GM23248 (cell line): ENCODE measurements at regions not wholly inside any gene's neighbourhood (a gene's known extent, or its start where the extent isn't known, plus 50 kb on each side); places are given as distances from the start of the nearest gene placed in this dataset.

Source experiments
- DNase-seq: peaks from one replicate; pipeline ENCODE4 v3.0.0-alpha.2; 2015
- H2AFZ ChIP-seq: fragments of 200-600 bp; sonication (generic); 2 replicates; pipeline ENCODE4 v1.6.1; 2016; ENCODE audit warnings: antibody characterized with exemption
- H3F3A ChIP-seq: fragments of 200-600 bp; sonication (generic); 2 replicates; pipeline ENCODE4 v1.6.1; 2016; ENCODE audit warnings: mild to moderate bottlenecking, antibody characterized with exemption, mixed run types; ENCODE audit not compliant: insufficient read depth
- H3K27ac ChIP-seq: fragments of 200-600 bp; sonication (generic); 2 replicates; pipeline ENCODE4 v1.5.1; 2016; ENCODE audit warnings: mild to moderate bottlenecking
- H3K27me3 ChIP-seq: fragments of 200-600 bp; sonication (generic); replicated peaks from 2 replicates; pipeline ENCODE4 v1.6.1; 2016; ENCODE audit warnings: mild to moderate bottlenecking; ENCODE audit not compliant: insufficient read depth
- H3K36me3 ChIP-seq: fragments of 200-600 bp; sonication (generic); 2 replicates; pipeline ENCODE4 v1.6.1; 2016; ENCODE audit warnings: low read depth, mild to moderate bottlenecking
- H3K4me1 ChIP-seq: fragments of 200-600 bp; sonication (generic); 2 replicates; pipeline ENCODE4 v1.6.1; 2016; ENCODE audit warnings: mild to moderate bottlenecking; ENCODE audit not compliant: insufficient read depth
- H3K4me2 ChIP-seq: fragments of 200-600 bp; sonication (generic); one replicate; pipeline ENCODE4 v1.6.1; 2016; ENCODE audit warnings: mild to moderate bottlenecking; ENCODE audit not compliant: unreplicated experiment
- H3K4me3 ChIP-seq: fragments of 200-600 bp; sonication (generic); 2 replicates; pipeline ENCODE4 v1.5.1; 2016; ENCODE audit warnings: mild to moderate bottlenecking
- H3K79me2 ChIP-seq: fragments of 200-600 bp; sonication (generic); 2 replicates; pipeline ENCODE4 v1.6.1; 2016; ENCODE audit warnings: mild to moderate bottlenecking; ENCODE audit not compliant: insufficient read depth
- H3K9ac ChIP-seq: fragments of 200-600 bp; sonication (generic); 2 replicates; pipeline ENCODE4 v1.6.1; 2016; ENCODE audit warnings: mild to moderate bottlenecking
- H3K9me2 ChIP-seq: fragments of 200-600 bp; sonication (generic); 2 replicates; pipeline ENCODE4 v1.6.1; 2016; ENCODE audit warnings: mixed run types, mild to moderate bottlenecking, moderate library complexity; ENCODE audit not compliant: insufficient read depth
- H3K9me3 ChIP-seq: fragments of 200-600 bp; sonication (generic); one replicate; pipeline ENCODE4 v1.6.1; 2017; ENCODE audit warnings: low read depth
- H4K20me1 ChIP-seq: fragments of 200-600 bp; sonication (generic); 2 replicates; pipeline ENCODE4 v1.6.0; 2016; ENCODE audit not compliant: insufficient read depth
- EZH2 ChIP-seq: fragments of 200-600 bp; sonication (generic); IDR thresholded peaks from 2 replicates; pipeline ENCODE4 v1.6.1; 2018; ENCODE audit warnings: antibody characterized with exemption, mild to moderate bottlenecking; ENCODE audit not compliant: insufficient read depth, poor library complexity, severe bottlenecking
- EZH2phosphoT487 ChIP-seq: fragments of 200-600 bp; sonication (generic); IDR thresholded peaks from 2 replicates; pipeline ENCODE4 v1.6.1; 2018; ENCODE audit warnings: antibody characterized with exemption, moderate library complexity, mild to moderate bottlenecking, low read depth; ENCODE audit not compliant: insufficient read depth
- WGBS, 2 experiments: methylation state at CpG; one replicate each; pipeline ENCODE4 v1.1.6; 2015 to 2017; ENCODE audit warnings: low lambda C conversion rate in 2 of 2, low coverage in 1 of 2; ENCODE audit errors: missing lambda C conversion rate in 2 of 2; 5-methylcytosine and 5-hydroxymethylcytosine counted together
- in situ Hi-C: fragments of 300-500 bp; cut with MboI; formaldehyde crosslinking; loops from 2 replicates; pipeline ENCODE4 v1.15.0; 2020

DNA sequence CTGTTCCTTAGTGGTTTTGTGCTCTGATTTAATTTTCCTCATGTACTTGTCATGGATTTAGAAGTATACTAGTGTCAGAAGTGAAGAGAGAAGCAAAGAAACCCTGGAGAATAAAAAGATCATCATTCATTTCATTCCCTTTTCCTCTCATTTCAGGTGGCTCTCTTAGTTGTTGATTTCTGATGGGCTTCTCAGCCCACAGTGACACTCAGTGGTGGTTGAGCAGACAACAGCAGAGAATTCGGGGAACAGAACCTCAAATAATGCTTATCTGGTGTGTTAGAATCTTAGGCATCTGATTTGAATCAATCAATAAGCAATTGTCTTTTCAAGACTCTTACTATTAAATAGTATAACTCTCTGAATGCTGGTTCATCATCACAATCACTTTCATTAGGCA is 1289.4 kb downstream of the FAM181B start:
- in situ Hi-C loops: no loop called here
- H3K27me3 ChIP-seq: no peaks in the 10 kb centered on the region
- no peaks in the 10 kb centered on the region for H4K20me1 ChIP-seq

DNA sequence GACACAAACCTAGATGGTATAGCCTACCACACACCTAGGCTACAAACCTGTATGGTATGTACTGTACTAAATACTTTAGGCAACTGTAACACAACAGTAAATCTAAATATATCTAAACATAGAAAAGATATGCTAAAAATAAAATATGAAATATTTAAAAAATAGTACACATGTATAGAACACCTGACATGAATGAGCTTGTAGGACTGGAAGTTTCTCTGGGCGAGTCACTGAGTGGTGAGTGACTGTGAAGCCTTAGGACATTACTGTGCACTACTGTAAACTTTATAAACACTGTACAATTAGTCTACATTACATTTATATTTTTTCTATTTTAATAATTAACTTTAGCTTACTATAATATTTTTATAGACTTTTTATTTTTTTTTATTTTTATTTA is 1301.3 kb downstream of the FAM181B start:
- in situ Hi-C loops: no loop called here
- no peak overlapping the region for H3K9ac ChIP-seq
- H3K9me3 ChIP-seq: no peaks in the 10 kb centered on the region

More for the DNA sequence above, 1289.4 kb downstream of the FAM181B start:
- Histone ChIP-seq H3K27ac (no peak overlapping the region), H3K4me3 (no peak overlapping the region), H3K4me1 (no peaks in the 10 kb centered on the region), H3K4me2 (no peak overlapping the region), H3K79me2 (no peaks in the 10 kb centered on the region), H3F3A (no peaks in the 10 kb centered on the region), H2AFZ (no peak overlapping the region), H3K9me3 (peaks cover 3% of the 10 kb centered on the region), H3K9me2 (no peaks in the 10 kb centered on the region), H3K36me3 (no peaks in the 10 kb centered on the region), H3K9ac (no peak overlapping the region)
- WGBS, 2 experiments: 0% methylated on average over 1 of the region's 1 CpG
- DNase-seq: no peak
- TF ChIP-seq EZH2phosphoT487 (no peak), EZH2 (no peak)

DNA sequence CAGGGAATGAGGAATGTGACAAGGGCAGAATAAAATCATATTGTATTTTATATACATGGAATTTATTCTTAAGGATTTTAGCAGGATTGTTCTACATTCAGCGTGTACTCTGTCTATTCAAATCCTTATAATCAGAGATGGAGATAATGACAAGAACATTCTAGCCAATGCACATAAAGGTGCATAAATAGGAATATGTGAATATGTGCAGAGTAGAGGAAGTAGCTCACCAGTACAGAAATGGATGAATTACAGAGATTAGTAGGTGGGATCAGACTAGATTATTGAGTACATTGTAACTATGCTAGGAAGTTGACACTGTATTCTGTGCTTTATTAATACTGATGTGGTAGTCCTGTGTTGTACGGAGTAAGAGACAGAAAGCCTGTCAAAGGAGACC is 1308.8 kb downstream of the FAM181B start:
- Histone ChIP-seq H4K20me1 (no peaks in the 10 kb centered on the region), H3K27me3 (no peaks in the 10 kb centered on the region), H3K36me3 (no peaks in the 10 kb centered on the region), H3K9ac (no peak overlapping the region), H3K4me3 (no peak overlapping the region), H3K9me3 (no peaks in the 10 kb centered on the region), H3K4me1 (no peaks in the 10 kb centered on the region), H2AFZ (no peak overlapping the region), H3K27ac (no peak overlapping the region), H3F3A (no peaks in the 10 kb centered on the region), H3K9me2 (no peaks in the 10 kb centered on the region), H3K79me2 (no peaks in the 10 kb centered on the region), H3K4me2 (no peak overlapping the region)
- TF ChIP-seq EZH2phosphoT487 (no peak), EZH2 (no peak)
- no peak for DNase-seq
- 23 to 43% methylated on average over 2 of the region's 2 CpGs for WGBS, 2 experiments
- in situ Hi-C loops: no loop called here

More for the DNA sequence above, 1301.3 kb downstream of the FAM181B start:
- DNase-seq: no peak
- TF ChIP-seq EZH2 (no peak), EZH2phosphoT487 (no peak)
- Histone ChIP-seq H3K79me2 (no peaks in the 10 kb centered on the region), H3K27ac (no peak overlapping the region), H3K9me2 (no peaks in the 10 kb centered on the region), H3K4me1 (no peaks in the 10 kb centered on the region), H3K4me3 (no peak overlapping the region), H3F3A (no peaks in the 10 kb centered on the region), H3K27me3 (no peaks in the 10 kb centered on the region), H4K20me1 (no peaks in the 10 kb centered on the region), H3K36me3 (no peaks in the 10 kb centered on the region), H3K4me2 (no peak overlapping the region), H2AFZ (no peak overlapping the region)
- WGBS, 2 experiments: 35 to 38% methylated on average over 1 of the region's 1 CpG

DNA sequence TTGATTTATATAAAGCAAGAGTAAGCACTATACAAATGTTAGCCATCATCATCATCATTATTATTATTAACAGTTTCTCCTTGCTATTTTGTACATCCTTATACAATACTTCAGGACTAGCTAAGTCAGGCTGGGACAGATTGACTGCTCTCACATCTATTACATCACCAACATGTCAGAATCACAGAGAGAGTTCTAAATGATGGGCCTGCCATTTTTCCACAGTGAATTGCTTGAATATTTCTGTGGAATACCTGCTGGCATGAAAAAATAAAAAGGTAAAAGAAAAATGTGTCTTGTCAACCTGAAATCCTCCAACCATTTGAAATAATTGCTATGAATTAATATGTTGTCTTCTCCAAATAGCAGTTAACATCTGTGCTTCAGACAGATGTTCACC is 1311.3 kb downstream of the FAM181B start:
- Histone ChIP-seq H3K9me3 (no peaks in the 10 kb centered on the region), H3K27ac (no peak overlapping the region), H3K4me3 (no peak overlapping the region), H3K4me2 (no peak overlapping the region), H3K9me2 (no peaks in the 10 kb centered on the region), H3K27me3 (no peaks in the 10 kb centered on the region), H4K20me1 (no peaks in the 10 kb centered on the region), H3F3A (no peaks in the 10 kb centered on the region), H3K9ac (no peak overlapping the region), H3K4me1 (no peaks in the 10 kb centered on the region), H3K36me3 (no peaks in the 10 kb centered on the region), H2AFZ (no peak overlapping the region), H3K79me2 (no peaks in the 10 kb centered on the region)
- in situ Hi-C loops: no loop called here
- TF ChIP-seq EZH2phosphoT487 (no peak), EZH2 (no peak)
- no peak for DNase-seq

DNA sequence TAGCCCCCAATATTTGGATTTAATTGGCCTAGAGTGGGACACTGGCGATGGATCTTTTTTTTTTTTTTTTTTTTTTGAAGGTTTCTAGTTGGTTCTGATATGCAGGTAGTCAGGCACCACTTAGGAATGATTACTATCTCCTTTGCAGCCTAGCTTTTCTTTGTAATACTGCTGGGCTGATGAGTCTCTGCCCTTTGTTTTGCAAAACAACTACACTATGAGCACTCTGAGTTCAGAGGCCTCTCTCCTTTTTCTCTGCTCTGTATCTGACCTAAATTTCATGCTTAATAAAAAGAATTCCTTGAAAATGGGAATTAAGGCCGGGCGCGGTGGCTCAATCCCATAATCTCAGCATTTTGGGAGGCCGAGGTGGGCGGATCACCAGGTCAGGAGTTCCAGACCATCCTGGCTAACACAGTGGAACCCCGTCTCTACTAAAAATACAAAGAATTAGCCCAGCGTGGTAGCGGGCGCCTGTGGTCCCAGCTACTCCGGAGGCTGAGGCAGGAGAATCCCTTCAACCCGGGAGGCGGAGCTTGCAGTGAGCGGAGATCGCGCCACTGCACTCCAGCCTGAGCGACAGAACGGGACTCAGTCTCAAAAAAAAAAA is 1312.3 kb downstream of the FAM181B start:
- in situ Hi-C loops: no loop called here
- Histone ChIP-seq H3K4me3 (no peak overlapping the region), H3K4me2 (no peak overlapping the region), H2AFZ (no peak overlapping the region), H3K9ac (no peak overlapping the region), H3K36me3 (no peaks in the 10 kb centered on the region), H3K9me2 (no peaks in the 10 kb centered on the region), H3F3A (no peaks in the 10 kb centered on the region), H4K20me1 (no peaks in the 10 kb centered on the region), H3K27me3 (no peaks in the 10 kb centered on the region), H3K9me3 (no peaks in the 10 kb centered on the region), H3K27ac (no peak overlapping the region), H3K4me1 (no peaks in the 10 kb centered on the region), H3K79me2 (no peaks in the 10 kb centered on the region)
- DNase-seq: no peak
- TF ChIP-seq EZH2 (no peak), EZH2phosphoT487 (no peak)
- 61 to 62% methylated on average over 18 of the region's 18 CpGs for WGBS, 2 experiments
